ENCODE measurements at regions not wholly inside any gene's neighbourhood (a gene's known extent, or its start where the extent isn't known, plus 50 kb on each side); places are given as distances from the start of the nearest gene placed in this dataset.

DNA sequence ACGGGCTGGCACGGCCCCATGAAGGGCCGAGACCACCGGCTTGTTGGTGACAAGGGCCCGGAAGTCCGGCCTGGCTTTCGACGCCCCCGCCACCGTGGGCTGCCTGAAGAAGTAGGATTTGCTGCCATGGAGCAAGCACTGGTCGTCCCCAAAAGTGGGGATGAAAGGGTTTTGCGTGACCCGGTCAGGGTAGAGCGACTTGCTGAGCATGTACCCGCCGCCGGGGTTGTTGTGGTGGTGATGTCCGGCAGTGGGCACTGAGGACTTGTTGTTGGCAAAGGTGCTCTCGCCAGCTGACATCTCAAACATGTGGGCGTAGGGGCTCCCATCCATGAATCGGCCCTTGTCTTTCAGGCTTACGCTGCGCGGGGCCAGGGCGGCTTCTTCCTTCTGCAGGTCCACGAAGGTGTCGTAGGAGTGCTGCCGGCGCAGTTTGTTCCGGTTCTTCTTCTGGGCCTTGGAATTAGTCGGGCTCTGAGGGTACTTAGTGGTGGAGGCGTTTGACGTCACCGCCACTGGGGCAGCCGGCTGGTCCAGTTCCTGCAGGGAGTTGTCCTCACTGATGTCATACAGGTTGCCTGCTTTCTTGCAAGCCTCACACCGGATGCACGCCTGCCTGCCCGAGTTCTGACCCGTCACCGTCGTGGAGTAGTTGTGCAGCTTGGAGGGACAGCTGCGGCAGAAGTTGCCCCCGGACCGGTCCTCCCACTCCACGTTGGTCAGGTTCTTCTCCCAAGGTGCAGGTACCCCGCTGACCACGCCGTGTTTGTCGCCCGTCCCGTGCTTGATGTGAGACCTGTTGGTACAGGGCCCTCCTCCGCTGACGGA lies 366.6 kb downstream of the EMP1 start:
- H3K79me2 ChIP-seq (ENCODE audit: insufficient read depth, low read depth, low read length), result no peaks in the 10 kb centered on the region
- H3K9me2 ChIP-seq (ENCODE audit: insufficient read depth, low read length), result no peaks in the 10 kb centered on the region
- no peaks in the 10 kb centered on the region for H3K4me1 ChIP-seq (ENCODE audit: insufficient read depth, low read length, poor library complexity, severe bottlenecking)
- H3K36me3 ChIP-seq (ENCODE audit: insufficient read depth, low read length), result no peaks in the 10 kb centered on the region
- H3K4me3 ChIP-seq (ENCODE audit: low read depth, low read length, poor library complexity, severe bottlenecking), result no peak overlapping the region
- ChIA-PET POLR2A (no interaction called here), CTCF (ENCODE audit: unreplicated experiment) (no interaction called here)
- no peak overlapping the region for H3K27ac ChIP-seq (ENCODE audit: low read depth, low read length, poor library complexity, severe bottlenecking)
- intact Hi-C loops (cut with micrococcal nuclease; ENCODE audit: unreplicated experiment), result no loop called here
- DNase-seq (ENCODE audit: low spot score), result no peak
- TF ChIP-seq EZH2phosphoT487 (IDR thresholded peaks at IDR 0.05; ENCODE audit: borderline replicate concordance, low read depth, low read length) (no peak), CTCF (conservative IDR thresholded peaks at IDR 0.05; ENCODE audit: low read length) (no peak)
- no peak overlapping the region for H3K4me2 ChIP-seq (ENCODE audit: low read length)
- no TSS peak for BruUV-seq (replicated peaks)
- no peaks in the 10 kb centered on the region for H4K20me1 ChIP-seq (ENCODE audit: insufficient read depth, low read length)
- no peak overlapping the region for H2AFZ ChIP-seq (ENCODE audit: low read length)
- H3K9me3 ChIP-seq (ENCODE audit: low read length), result no peaks in the 10 kb centered on the region

- Histone ChIP-seq H2AFZ (ENCODE audit: low read length) (no peak overlapping the region), H3K9me3 (ENCODE audit: low read length) (no peaks in the 10 kb centered on the region), H3K36me3 (ENCODE audit: insufficient read depth, low read length) (no peaks in the 10 kb centered on the region), H3K27ac (ENCODE audit: low read depth, low read length, poor library complexity, severe bottlenecking) (no peak overlapping the region), H3K4me1 (ENCODE audit: insufficient read depth, low read length, poor library complexity, severe bottlenecking) (no peaks in the 10 kb centered on the region), H3K79me2 (ENCODE audit: insufficient read depth, low read depth, low read length) (no peaks in the 10 kb centered on the region), H4K20me1 (ENCODE audit: insufficient read depth, low read length) (no peaks in the 10 kb centered on the region), H3K4me3 (ENCODE audit: low read depth, low read length, poor library complexity, severe bottlenecking) (no peak overlapping the region), H3K9me2 (ENCODE audit: insufficient read depth, low read length) (no peaks in the 10 kb centered on the region), H3K4me2 (ENCODE audit: low read length) (no peak overlapping the region)
- no peak for DNase-seq (ENCODE audit: low spot score)
- POLR2A ChIA-PET, result no interaction called here
- no peak for TF ChIP-seq EZH2phosphoT487 (IDR thresholded peaks at IDR 0.05; ENCODE audit: borderline replicate concordance, low read depth, low read length)
- no peak for TF ChIP-seq CTCF (conservative IDR thresholded peaks at IDR 0.05; ENCODE audit: low read length)
- no TSS peak for BruUV-seq (replicated peaks)
- CTCF ChIA-PET (ENCODE audit: unreplicated experiment), result no interaction called here
- intact Hi-C loops (cut with micrococcal nuclease; ENCODE audit: unreplicated experiment), result no loop called here
Observed at GRCh38 chr12:13561923-13562322, 365.4 kb downstream of the EMP1 start.

GRCh38 chr12:13559318-13559978 lies 362.9 kb downstream of the EMP1 start:
- ChIA-PET POLR2A (no interaction called here), CTCF (ENCODE audit: unreplicated experiment) (no interaction called here)
- no peaks in the 10 kb centered on the region for H3K4me1 ChIP-seq (ENCODE audit: insufficient read depth, low read length, poor library complexity, severe bottlenecking)
- H3K79me2 ChIP-seq (ENCODE audit: insufficient read depth, low read depth, low read length), result no peaks in the 10 kb centered on the region
- H3K4me3 ChIP-seq (ENCODE audit: low read depth, low read length, poor library complexity, severe bottlenecking), result no peak overlapping the region
- no peaks in the 10 kb centered on the region for H4K20me1 ChIP-seq (ENCODE audit: insufficient read depth, low read length)
- no peak overlapping the region for H2AFZ ChIP-seq (ENCODE audit: low read length)
- H3K9me2 ChIP-seq (ENCODE audit: insufficient read depth, low read length), result no peaks in the 10 kb centered on the region
- TF ChIP-seq EZH2phosphoT487 (IDR thresholded peaks at IDR 0.05; ENCODE audit: borderline replicate concordance, low read depth, low read length) (no peak), CTCF (conservative IDR thresholded peaks at IDR 0.05; ENCODE audit: low read length) (no peak)
- intact Hi-C loops (cut with micrococcal nuclease; ENCODE audit: unreplicated experiment), result no loop called here
- no peak overlapping the region for H3K27ac ChIP-seq (ENCODE audit: low read depth, low read length, poor library complexity, severe bottlenecking)
- no TSS peak for BruUV-seq (replicated peaks)
- no peak for DNase-seq (ENCODE audit: low spot score)
- H3K9me3 ChIP-seq (ENCODE audit: low read length), result no peaks in the 10 kb centered on the region
- no peak overlapping the region for H3K4me2 ChIP-seq (ENCODE audit: low read length)
- H3K36me3 ChIP-seq (ENCODE audit: insufficient read depth, low read length), result no peaks in the 10 kb centered on the region
